EH (cell line): ENCODE measurements at regions not wholly inside any gene's neighbourhood (a gene's known extent, or its start where the extent isn't known, plus 50 kb on each side); places are given as distances from the start of the nearest gene placed in this dataset.

Experiments
- DNase-seq: peaks from one replicate; pipeline ENCODE4 v3.0.0-alpha.2; 2015; ENCODE audit warnings: low read depth

DNA sequence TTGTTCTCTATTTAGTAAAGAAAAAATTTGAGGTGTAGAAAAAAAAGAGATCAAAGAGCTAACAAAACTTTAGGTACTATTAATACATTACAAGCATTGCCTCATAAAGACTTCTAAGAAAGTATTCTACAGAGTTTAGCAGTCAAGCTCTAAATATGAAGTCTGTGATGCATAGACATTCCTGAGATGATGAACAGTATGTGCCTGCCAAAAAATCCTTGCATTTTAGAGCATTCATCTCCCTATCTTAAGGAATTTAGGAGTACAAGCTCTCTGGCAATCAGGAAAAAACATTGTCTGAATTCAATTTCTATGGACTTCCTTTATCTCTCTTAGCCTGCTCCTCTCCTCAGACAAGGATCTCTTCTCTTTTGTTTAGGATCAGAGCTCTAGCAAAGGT is 202.6 kb upstream of the LRFN5 start:
- DNase-seq: no peak

DNA sequence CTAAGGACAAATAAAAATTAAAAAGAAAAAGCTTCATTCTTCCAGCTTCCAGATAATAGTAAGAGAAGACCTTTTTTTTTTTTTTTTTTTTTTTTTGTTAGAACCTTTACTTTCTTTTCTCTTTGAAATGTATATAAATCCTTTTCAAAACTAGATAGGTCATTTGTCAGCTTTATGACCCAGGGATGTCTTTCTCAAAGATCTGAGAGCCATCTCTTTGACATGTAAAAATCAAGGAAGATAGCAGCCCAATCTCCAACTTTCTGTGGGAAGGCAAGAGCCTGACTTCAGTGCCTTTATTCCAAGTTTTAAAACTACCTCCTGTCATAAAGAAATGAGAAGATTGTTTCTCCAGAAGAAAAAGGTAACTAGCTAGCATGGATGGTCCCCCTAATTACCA is 203.3 kb upstream of the LRFN5 start:
- DNase-seq: no peak

GRCh38 chr14:41397926-41398325 is 208.8 kb upstream of the LRFN5 start:
- DNase-seq: no peak

- DNase-seq: no peak
Measured at GRCh38 chr14:41393512-41393911, 213.2 kb upstream of the LRFN5 start.

GRCh38 chr14:41392226-41392625 is 214.4 kb upstream of the LRFN5 start:
- DNase-seq: no peak

DNA sequence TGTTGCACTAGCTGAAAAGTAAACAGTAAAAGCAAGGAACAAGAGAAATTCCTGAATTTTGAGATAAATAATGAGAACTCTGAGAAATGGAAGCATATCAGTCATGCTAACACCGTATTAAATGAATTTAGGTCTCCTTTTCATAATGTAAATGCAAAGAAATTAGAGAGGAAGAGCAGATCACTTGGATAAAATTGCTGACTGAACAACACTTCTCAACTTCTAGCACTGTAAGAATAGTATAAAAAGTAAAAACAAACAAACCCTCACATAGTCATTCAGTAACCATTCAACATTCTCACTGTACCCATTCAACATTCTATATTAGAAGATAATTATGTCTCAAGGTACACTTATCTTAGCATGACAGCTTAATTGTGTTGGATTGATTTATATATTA is 217.3 kb upstream of the LRFN5 start:
- DNase-seq: no peak

- DNase-seq: no peak
Measured at GRCh38 chr14:41385797-41386196, 220.9 kb upstream of the LRFN5 start.

DNA sequence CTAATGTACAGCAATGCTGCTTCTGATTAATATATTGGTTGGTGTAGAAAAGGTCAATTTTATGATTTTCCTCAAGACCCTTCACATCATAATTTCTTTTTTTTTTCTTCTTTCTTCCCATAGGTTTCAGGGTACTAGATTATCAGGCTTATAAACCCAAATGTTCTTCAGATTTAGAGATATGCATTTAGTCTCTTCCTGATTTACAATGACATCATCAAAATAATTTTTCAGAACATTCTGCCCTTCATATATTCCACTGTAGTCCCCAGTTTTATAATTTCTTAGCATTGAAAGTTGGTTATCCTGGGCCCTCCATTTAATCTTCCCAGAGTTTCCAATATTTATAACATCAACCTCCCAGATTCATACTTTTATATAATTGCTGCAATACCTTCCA is 226.7 kb upstream of the LRFN5 start:
- DNase-seq: no peak

GRCh38 chr14:41378526-41378925 is 228.2 kb upstream of the LRFN5 start:
- no peak for DNase-seq

DNA sequence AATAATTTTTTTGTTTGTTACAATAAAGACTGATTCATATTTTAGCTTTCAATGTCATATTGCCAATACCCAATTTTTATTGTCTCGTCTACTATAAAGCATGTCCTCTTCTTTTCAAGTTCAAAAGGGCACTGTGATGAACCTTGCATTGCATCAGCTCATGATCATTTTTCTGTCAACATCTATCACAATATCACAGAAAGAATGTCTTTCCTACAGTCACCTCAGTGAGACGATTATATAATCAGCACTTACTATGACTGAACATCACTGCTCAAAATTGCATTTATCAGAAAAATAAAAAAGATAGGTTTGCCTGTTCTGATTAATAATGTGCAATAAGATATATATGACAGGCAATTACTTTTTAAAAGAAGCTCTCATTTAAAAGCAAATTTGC is 228.7 kb upstream of the LRFN5 start:
- DNase-seq: no peak

DNA sequence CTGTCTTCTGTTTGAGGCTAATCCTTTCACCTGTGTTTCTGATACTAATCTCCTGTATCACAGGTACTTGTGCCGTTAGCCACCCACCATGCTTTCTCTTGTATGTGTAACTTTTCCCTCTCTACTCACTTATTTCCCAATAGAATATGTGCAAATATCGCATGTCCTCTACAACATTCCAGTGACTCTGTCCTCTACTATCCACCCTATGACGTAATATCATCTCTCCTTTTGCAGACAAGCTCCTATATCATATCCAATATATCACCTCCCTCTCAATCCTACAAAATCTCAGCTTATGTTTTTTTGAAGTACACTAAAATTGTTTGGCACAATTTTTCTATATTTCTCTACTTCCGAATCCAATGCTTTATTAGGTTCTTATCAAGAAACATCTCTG is 232.6 kb upstream of the LRFN5 start:
- no peak for DNase-seq

- no peak for DNase-seq
Measured at GRCh38 chr14:41362139-41362538, 244.5 kb upstream of the LRFN5 start.

- DNase-seq: no peak
Measured at GRCh38 chr14:41360126-41360525, 246.6 kb upstream of the LRFN5 start.

GRCh38 chr14:41355866-41356265 is 250.8 kb upstream of the LRFN5 start:
- no peak for DNase-seq

GRCh38 chr14:41350476-41350875 is 256.2 kb upstream of the LRFN5 start:
- DNase-seq: no peak

DNA sequence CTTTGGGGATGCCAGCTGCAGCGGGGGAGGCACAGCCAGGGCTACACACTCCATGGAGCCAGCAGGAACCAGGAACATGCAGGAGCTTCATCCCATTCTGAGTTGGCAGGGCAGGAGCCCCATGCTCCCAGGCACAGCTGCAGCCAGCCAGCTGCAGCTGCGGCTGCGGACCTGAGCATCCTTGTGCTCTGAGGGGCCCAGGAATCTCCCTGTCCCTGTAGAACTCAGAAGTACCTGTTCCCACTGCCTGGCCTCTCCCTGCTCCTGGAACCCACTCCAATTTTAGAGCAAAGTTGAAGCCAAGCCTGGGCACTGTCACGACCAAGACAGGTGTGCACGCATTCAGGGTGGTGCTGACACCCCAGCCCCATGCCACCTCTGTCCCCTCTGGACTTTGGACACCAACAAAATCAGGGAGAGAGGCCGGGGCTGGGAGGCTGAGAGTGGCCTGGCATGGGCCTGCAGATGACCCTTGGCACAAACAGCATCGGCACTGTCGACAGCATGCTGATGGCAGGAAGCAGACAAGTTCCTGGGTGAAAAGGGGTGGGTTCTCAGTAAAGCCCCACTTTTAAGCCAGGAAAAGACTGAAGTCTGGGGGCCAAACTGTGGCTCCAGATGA is 257.3 kb upstream of the LRFN5 start:
- DNase-seq: no peak

DNA sequence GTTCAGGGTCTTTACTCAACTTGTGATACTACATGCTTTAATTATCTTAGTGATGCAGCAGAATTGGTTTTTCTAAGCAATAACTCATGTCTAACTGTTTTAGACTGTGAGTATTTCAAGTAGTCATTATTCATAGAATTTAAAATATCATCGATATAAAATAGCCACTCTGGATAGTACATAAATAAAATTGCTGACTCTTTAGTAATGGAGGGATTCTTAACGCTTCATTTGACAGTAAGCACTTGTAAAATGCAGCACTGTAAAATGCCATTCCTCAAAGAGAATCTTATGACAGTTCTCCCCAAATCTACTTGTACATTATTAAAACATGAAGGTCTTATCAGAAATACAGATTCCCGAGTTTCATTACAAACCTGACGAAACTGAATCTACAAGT is 262.8 kb upstream of the LRFN5 start:
- DNase-seq: no peak

- DNase-seq: no peak
Measured at GRCh38 chr14:41313196-41313595, 293.5 kb upstream of the LRFN5 start.

DNA sequence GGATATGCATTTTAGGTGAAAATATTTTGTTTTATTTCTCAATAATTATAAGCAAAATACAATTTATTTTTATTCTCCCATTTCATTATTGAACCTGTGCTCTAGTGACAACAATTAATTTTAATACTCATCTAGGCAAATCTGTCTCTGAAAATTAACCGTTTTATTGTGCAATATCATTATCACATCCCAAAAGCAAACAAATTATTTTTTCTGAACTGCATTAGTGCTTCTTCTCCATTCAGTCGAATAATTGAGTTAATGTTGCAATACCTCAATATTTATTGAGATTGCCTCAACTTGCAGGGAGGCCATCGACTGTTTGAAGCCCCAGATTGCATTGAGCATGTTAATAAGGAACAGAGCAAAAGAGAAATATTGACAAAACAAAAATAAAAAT is 303.2 kb upstream of the LRFN5 start:
- DNase-seq: no peak

GRCh38 chr14:41302776-41303175 is 303.9 kb upstream of the LRFN5 start:
- no peak for DNase-seq

- DNase-seq: no peak
Measured at GRCh38 chr14:41299924-41300323, 306.8 kb upstream of the LRFN5 start.

DNA sequence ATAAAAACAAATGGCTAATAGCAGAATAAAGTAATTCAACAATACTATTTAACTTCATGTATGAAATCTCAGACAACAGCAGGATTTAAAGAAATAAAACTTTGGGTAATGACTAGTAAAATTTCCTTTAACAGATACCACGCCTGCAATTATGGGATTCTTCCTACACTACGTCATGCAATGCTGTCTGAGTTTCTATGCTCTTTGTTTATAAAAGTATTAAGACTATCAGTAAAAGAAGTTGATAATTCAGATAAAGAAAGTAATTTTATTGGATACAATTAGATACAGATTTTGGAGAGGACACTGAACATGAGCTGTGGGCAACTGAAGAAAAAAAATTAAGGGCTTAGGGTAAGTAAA is 308.4 kb upstream of the LRFN5 start:
- DNase-seq: no peak

DNA sequence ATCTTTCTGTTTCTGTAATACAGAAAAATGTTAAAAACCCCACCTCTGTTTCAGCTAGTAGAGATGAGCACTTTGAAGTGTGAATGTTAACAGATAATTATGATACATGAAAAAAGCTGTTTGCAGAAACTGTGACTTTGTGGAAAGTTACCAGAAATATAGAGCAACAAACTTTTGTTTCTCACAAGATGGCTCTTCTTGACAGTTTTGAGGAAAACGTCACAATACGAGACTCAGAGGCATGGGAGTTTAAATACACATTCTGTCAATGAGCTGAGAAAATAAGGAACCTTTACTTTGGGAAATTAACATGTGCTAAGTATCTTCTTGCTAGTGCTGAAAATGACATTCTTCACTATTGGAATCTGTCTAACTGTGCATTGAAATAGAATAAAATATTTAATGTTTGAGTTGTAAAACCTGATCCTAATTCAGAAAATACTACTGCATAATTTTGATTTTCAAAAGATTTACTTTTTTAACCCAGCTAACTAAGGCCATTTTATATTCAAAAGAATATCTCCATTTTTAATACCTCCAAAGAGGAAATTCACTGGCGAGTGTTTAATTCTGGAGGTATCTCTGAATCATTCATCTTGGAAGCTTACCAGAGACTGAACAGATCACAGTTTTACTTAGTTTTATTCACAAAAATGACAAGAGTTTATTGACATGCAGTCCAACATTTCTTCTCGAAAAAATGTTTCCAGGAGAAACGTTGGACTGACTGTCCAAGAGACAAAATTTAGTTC is 308.9 kb upstream of the LRFN5 start:
- no peak for DNase-seq

GRCh38 chr14:41295734-41296133 is 310.9 kb upstream of the LRFN5 start:
- DNase-seq: no peak
